ENCODE measurements at regions not wholly inside any gene's neighbourhood (a gene's known extent, or its start where the extent isn't known, plus 50 kb on each side); places are given as distances from the start of the nearest gene placed in this dataset.

- H3K4me3 ChIP-seq (ENCODE audit: low read depth in 1 of 2, low read length in 2 of 2), result no peak overlapping the region
- no peaks in the 10 kb centered on the region for H3K36me3 ChIP-seq (ENCODE audit: control insufficient read depth in 2 of 2, insufficient read depth in 2 of 2, low read length in 1 of 2)
- H3K9me3 ChIP-seq (ENCODE audit: control insufficient read depth in 2 of 2, insufficient read depth in 1 of 2, low read depth in 1 of 2, low read length in 1 of 2), result no peaks in the 10 kb centered on the region
- H3K4me1 ChIP-seq (ENCODE audit: control insufficient read depth in 2 of 2, insufficient read depth in 2 of 2, low read length in 1 of 2), result peaks cover 0 to 2% of the 10 kb centered on the region in 2 donors
- no peak overlapping the region for H3K27ac ChIP-seq (ENCODE audit: low read depth in 2 of 2, low read length in 1 of 2)
- H3K27me3 ChIP-seq (ENCODE audit: control insufficient read depth in 1 of 2, insufficient read depth in 2 of 2, low read length in 2 of 2), result no peaks in the 10 kb centered on the region
- WGBS, 2 donors, result 91% methylated on average over 5 of the region's 5 CpGs
Observed at GRCh38 chr1:208943291-208943690, 640.2 kb upstream of the CAMK1G start.

- Histone ChIP-seq H3K27ac (ENCODE audit: low read depth in 2 of 2, low read length in 1 of 2) (no peak overlapping the region), H3K27me3 (ENCODE audit: control insufficient read depth in 1 of 2, insufficient read depth in 2 of 2, low read length in 2 of 2) (no peaks in the 10 kb centered on the region), H3K36me3 (ENCODE audit: control insufficient read depth in 2 of 2, insufficient read depth in 2 of 2, low read length in 1 of 2) (no peaks in the 10 kb centered on the region), H3K9me3 (ENCODE audit: control insufficient read depth in 2 of 2, insufficient read depth in 1 of 2, low read depth in 1 of 2, low read length in 1 of 2) (no peaks in the 10 kb centered on the region), H3K4me3 (ENCODE audit: low read depth in 1 of 2, low read length in 2 of 2) (no peak overlapping the region), H3K4me1 (ENCODE audit: control insufficient read depth in 2 of 2, insufficient read depth in 2 of 2, low read length in 1 of 2) (peaks cover 0 to 2% of the 10 kb centered on the region in 2 donors)
- 11 to 20% methylated on average over 2 of the region's 2 CpGs for WGBS, 2 donors
Observed at GRCh38 chr1:208944981-208945451, 638.5 kb upstream of the CAMK1G start.

- WGBS, 2 donors, result 65 to 75% methylated on average over 3 of the region's 3 CpGs
- no peaks in the 10 kb centered on the region for H3K9me3 ChIP-seq (ENCODE audit: control insufficient read depth in 2 of 2, insufficient read depth in 1 of 2, low read depth in 1 of 2, low read length in 1 of 2)
Observed at GRCh38 chr1:208950206-208950605, 633.3 kb upstream of the CAMK1G start.

GRCh38 chr1:208951026-208951525, 632.4 kb upstream of the CAMK1G start:
- no peaks in the 10 kb centered on the region for H3K4me1 ChIP-seq (ENCODE audit: control insufficient read depth in 2 of 2, insufficient read depth in 2 of 2, low read length in 1 of 2)
- no peaks in the 10 kb centered on the region for H3K27me3 ChIP-seq (ENCODE audit: control insufficient read depth in 1 of 2, insufficient read depth in 2 of 2, low read length in 2 of 2)
- H3K36me3 ChIP-seq (ENCODE audit: control insufficient read depth in 2 of 2, insufficient read depth in 2 of 2, low read length in 1 of 2), result no peaks in the 10 kb centered on the region
- no peaks in the 10 kb centered on the region for H3K9me3 ChIP-seq (ENCODE audit: control insufficient read depth in 2 of 2, insufficient read depth in 1 of 2, low read depth in 1 of 2, low read length in 1 of 2)
- H3K4me3 ChIP-seq (ENCODE audit: low read depth in 1 of 2, low read length in 2 of 2), result no peak overlapping the region
- H3K27ac ChIP-seq (ENCODE audit: low read depth in 2 of 2, low read length in 1 of 2), result no peak overlapping the region
- WGBS, 2 donors, result 83% methylated on average over 5 of the region's 5 CpGs

More at GRCh38 chr1:208950206-208950605, 633.3 kb upstream of the CAMK1G start:
- H3K27ac ChIP-seq (ENCODE audit: low read depth in 2 of 2, low read length in 1 of 2), result no peak overlapping the region
- no peak overlapping the region for H3K4me3 ChIP-seq (ENCODE audit: low read depth in 1 of 2, low read length in 2 of 2)
- H3K36me3 ChIP-seq (ENCODE audit: control insufficient read depth in 2 of 2, insufficient read depth in 2 of 2, low read length in 1 of 2), result no peaks in the 10 kb centered on the region
- H3K27me3 ChIP-seq (ENCODE audit: control insufficient read depth in 1 of 2, insufficient read depth in 2 of 2, low read length in 2 of 2), result no peaks in the 10 kb centered on the region
- H3K4me1 ChIP-seq (ENCODE audit: control insufficient read depth in 2 of 2, insufficient read depth in 2 of 2, low read length in 1 of 2), result no peaks in the 10 kb centered on the region

- Histone ChIP-seq H3K4me3 (ENCODE audit: low read depth in 1 of 2, low read length in 2 of 2) (no peak overlapping the region), H3K4me1 (ENCODE audit: control insufficient read depth in 2 of 2, insufficient read depth in 2 of 2, low read length in 1 of 2) (no peaks in the 10 kb centered on the region), H3K9me3 (ENCODE audit: control insufficient read depth in 2 of 2, insufficient read depth in 1 of 2, low read depth in 1 of 2, low read length in 1 of 2) (no peaks in the 10 kb centered on the region), H3K36me3 (ENCODE audit: control insufficient read depth in 2 of 2, insufficient read depth in 2 of 2, low read length in 1 of 2) (no peaks in the 10 kb centered on the region), H3K27me3 (ENCODE audit: control insufficient read depth in 1 of 2, insufficient read depth in 2 of 2, low read length in 2 of 2) (no peaks in the 10 kb centered on the region), H3K27ac (ENCODE audit: low read depth in 2 of 2, low read length in 1 of 2) (no peak overlapping the region)
Observed at GRCh38 chr1:208951908-208952307, 631.6 kb upstream of the CAMK1G start.

- H3K4me1 ChIP-seq (ENCODE audit: control insufficient read depth in 2 of 2, insufficient read depth in 2 of 2, low read length in 1 of 2), result no peaks in the 10 kb centered on the region
- H3K36me3 ChIP-seq (ENCODE audit: control insufficient read depth in 2 of 2, insufficient read depth in 2 of 2, low read length in 1 of 2), result no peaks in the 10 kb centered on the region
Observed at GRCh38 chr1:208962867-208963266, 620.6 kb upstream of the CAMK1G start.

GRCh38 chr1:208965351-208965750, 618.2 kb upstream of the CAMK1G start:
- no peaks in the 10 kb centered on the region for H3K36me3 ChIP-seq (ENCODE audit: control insufficient read depth in 2 of 2, insufficient read depth in 2 of 2, low read length in 1 of 2)
- H3K4me3 ChIP-seq (ENCODE audit: low read depth in 1 of 2, low read length in 2 of 2), result no peak overlapping the region
- H3K27ac ChIP-seq (ENCODE audit: low read depth in 2 of 2, low read length in 1 of 2), result no peak overlapping the region
- no peaks in the 10 kb centered on the region for H3K9me3 ChIP-seq (ENCODE audit: control insufficient read depth in 2 of 2, insufficient read depth in 1 of 2, low read depth in 1 of 2, low read length in 1 of 2)
- no peaks in the 10 kb centered on the region for H3K4me1 ChIP-seq (ENCODE audit: control insufficient read depth in 2 of 2, insufficient read depth in 2 of 2, low read length in 1 of 2)
- H3K27me3 ChIP-seq (ENCODE audit: control insufficient read depth in 1 of 2, insufficient read depth in 2 of 2, low read length in 2 of 2), result no peaks in the 10 kb centered on the region

More at GRCh38 chr1:208962867-208963266, 620.6 kb upstream of the CAMK1G start:
- H3K9me3 ChIP-seq (ENCODE audit: control insufficient read depth in 2 of 2, insufficient read depth in 1 of 2, low read depth in 1 of 2, low read length in 1 of 2), result peaks cover 4% of the 10 kb centered on the region in 2 donors
- no peaks in the 10 kb centered on the region for H3K27me3 ChIP-seq (ENCODE audit: control insufficient read depth in 1 of 2, insufficient read depth in 2 of 2, low read length in 2 of 2)
- no peak overlapping the region for H3K27ac ChIP-seq (ENCODE audit: low read depth in 2 of 2, low read length in 1 of 2)
- H3K4me3 ChIP-seq (ENCODE audit: low read depth in 1 of 2, low read length in 2 of 2), result no peak overlapping the region

GRCh38 chr1:208967334-208967733, 616.2 kb upstream of the CAMK1G start:
- Histone ChIP-seq H3K27ac (ENCODE audit: low read depth in 2 of 2, low read length in 1 of 2) (no peak overlapping the region), H3K27me3 (ENCODE audit: control insufficient read depth in 1 of 2, insufficient read depth in 2 of 2, low read length in 2 of 2) (no peaks in the 10 kb centered on the region), H3K9me3 (ENCODE audit: control insufficient read depth in 2 of 2, insufficient read depth in 1 of 2, low read depth in 1 of 2, low read length in 1 of 2) (no peaks in the 10 kb centered on the region), H3K4me3 (ENCODE audit: low read depth in 1 of 2, low read length in 2 of 2) (no peak overlapping the region), H3K36me3 (ENCODE audit: control insufficient read depth in 2 of 2, insufficient read depth in 2 of 2, low read length in 1 of 2) (no peaks in the 10 kb centered on the region), H3K4me1 (ENCODE audit: control insufficient read depth in 2 of 2, insufficient read depth in 2 of 2, low read length in 1 of 2) (no peaks in the 10 kb centered on the region)
- 81 to 87% methylated on average over 4 of the region's 4 CpGs for WGBS, 2 donors

- Histone ChIP-seq H3K9me3 (ENCODE audit: control insufficient read depth in 2 of 2, insufficient read depth in 1 of 2, low read depth in 1 of 2, low read length in 1 of 2) (peaks cover 0 to 2% of the 10 kb centered on the region in 2 donors), H3K4me3 (ENCODE audit: low read depth in 1 of 2, low read length in 2 of 2) (no peak overlapping the region), H3K27me3 (ENCODE audit: control insufficient read depth in 1 of 2, insufficient read depth in 2 of 2, low read length in 2 of 2) (no peaks in the 10 kb centered on the region), H3K27ac (ENCODE audit: low read depth in 2 of 2, low read length in 1 of 2) (no peak overlapping the region), H3K4me1 (ENCODE audit: control insufficient read depth in 2 of 2, insufficient read depth in 2 of 2, low read length in 1 of 2) (no peaks in the 10 kb centered on the region), H3K36me3 (ENCODE audit: control insufficient read depth in 2 of 2, insufficient read depth in 2 of 2, low read length in 1 of 2) (no peaks in the 10 kb centered on the region)
- WGBS, 2 donors, result 89 to 93% methylated on average over 4 of the region's 4 CpGs
Observed at GRCh38 chr1:208974717-208975116, 608.8 kb upstream of the CAMK1G start.

- Histone ChIP-seq H3K4me3 (ENCODE audit: low read depth in 1 of 2, low read length in 2 of 2) (no peak overlapping the region), H3K36me3 (ENCODE audit: control insufficient read depth in 2 of 2, insufficient read depth in 2 of 2, low read length in 1 of 2) (no peaks in the 10 kb centered on the region), H3K27ac (ENCODE audit: low read depth in 2 of 2, low read length in 1 of 2) (no peak overlapping the region), H3K4me1 (ENCODE audit: control insufficient read depth in 2 of 2, insufficient read depth in 2 of 2, low read length in 1 of 2) (no peaks in the 10 kb centered on the region), H3K27me3 (ENCODE audit: control insufficient read depth in 1 of 2, insufficient read depth in 2 of 2, low read length in 2 of 2) (no peaks in the 10 kb centered on the region), H3K9me3 (ENCODE audit: control insufficient read depth in 2 of 2, insufficient read depth in 1 of 2, low read depth in 1 of 2, low read length in 1 of 2) (peaks cover 0 to 2% of the 10 kb centered on the region in 2 donors)
- WGBS, 2 donors, result 85 to 93% methylated on average over 2 of the region's 2 CpGs
Observed at GRCh38 chr1:208975456-208975855, 608.1 kb upstream of the CAMK1G start.

Measured in esophagus (tissue), 2 donors.